GM18951 (cell line): ENCODE measurements at regions not wholly inside any gene's neighbourhood (a gene's known extent, or its start where the extent isn't known, plus 50 kb on each side); places are given as distances from the start of the nearest gene placed in this dataset.
"Not testable (repeated sequence)": the region's sequence is repeated elsewhere in the genome, so short reads cannot be mapped to it uniquely, and the experiment has no call there.

Experiments
- POLR2A ChIP-seq: IDR thresholded peaks from 4 replicates; pipeline ENCODE4 v1.6.1; 2011; ENCODE audit warnings: mild to moderate bottlenecking; ENCODE audit not compliant: insufficient read length, insufficient read depth; ENCODE audit errors: extremely low read depth
- in situ Hi-C: fragments of 300-500 bp; cut with MboI; formaldehyde crosslinking; loops from one replicate; pipeline ENCODE4 v1.12.0; 2022; ENCODE audit warnings: low sequenced_read_pairs, mixed read lengths, inconsistent platforms; ENCODE audit not compliant: unreplicated experiment

DNA sequence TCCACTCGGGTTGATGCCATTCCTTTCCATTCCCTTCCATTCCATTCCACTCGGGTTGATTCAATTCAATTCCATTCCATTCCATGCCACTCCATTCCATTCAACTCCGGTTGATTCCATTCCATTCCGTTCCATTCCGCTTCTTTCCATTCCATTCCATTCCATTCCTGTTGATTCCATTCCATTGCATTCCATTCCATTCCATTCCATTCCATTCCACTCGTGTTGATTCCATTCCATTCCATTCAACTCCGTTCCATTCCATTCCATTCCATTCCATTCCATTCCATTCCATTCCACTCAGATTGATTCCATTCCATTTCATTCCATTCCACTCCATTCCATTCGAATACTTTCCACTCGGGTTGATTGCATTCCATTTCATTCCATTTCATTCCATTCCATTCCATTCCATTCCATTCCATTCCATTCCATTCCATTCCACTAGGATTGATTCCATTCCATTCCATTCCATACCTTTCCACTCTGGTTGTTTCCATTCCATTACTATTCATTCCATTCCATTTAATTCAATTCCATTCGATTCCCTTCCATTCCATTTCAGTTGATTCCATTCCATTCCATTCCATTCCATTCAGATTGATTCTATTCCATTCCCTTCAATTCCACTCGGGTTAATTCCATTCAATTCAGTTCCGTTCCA, 1141.8 kb downstream of the RPIA start:
- in situ Hi-C loops, result no loop called here
- TF ChIP-seq POLR2A, result no peak

- no peak for TF ChIP-seq POLR2A
- in situ Hi-C loops, result no loop called here
Measured at GRCh38 chr2:89833780-89834117, 1142.3 kb downstream of the RPIA start.

GRCh38 chr2:89834306-89834705, 1142.8 kb downstream of the RPIA start:
- in situ Hi-C loops, result no loop called here
- no peak for TF ChIP-seq POLR2A

DNA sequence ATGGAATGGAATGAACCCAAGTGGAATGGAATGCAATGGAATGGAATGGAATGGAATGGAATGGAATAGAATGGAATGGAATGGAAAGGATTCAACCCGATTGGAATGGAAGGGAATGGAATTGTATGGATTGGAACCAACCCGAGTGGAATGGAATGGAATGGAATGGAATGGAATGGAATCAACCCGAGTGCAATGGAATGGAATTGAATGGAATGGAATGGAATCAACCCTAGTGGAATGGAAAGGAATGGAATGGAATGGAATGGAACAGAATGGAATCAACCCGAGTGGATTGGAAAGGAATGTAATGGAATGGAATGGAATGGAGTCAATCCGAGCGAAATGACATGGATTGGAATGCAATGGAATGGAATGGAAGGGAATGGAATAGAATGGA, 1144.9 kb downstream of the RPIA start:
- in situ Hi-C loops, result not testable (repeated sequence)

GRCh38 chr2:89837962-89838625, 1146.6 kb downstream of the RPIA start:
- in situ Hi-C loops, result no loop called here
- TF ChIP-seq POLR2A, result no peak

- in situ Hi-C loops, result not testable (repeated sequence)
Measured at GRCh38 chr2:89840175-89840574, 1148.7 kb downstream of the RPIA start.

DNA sequence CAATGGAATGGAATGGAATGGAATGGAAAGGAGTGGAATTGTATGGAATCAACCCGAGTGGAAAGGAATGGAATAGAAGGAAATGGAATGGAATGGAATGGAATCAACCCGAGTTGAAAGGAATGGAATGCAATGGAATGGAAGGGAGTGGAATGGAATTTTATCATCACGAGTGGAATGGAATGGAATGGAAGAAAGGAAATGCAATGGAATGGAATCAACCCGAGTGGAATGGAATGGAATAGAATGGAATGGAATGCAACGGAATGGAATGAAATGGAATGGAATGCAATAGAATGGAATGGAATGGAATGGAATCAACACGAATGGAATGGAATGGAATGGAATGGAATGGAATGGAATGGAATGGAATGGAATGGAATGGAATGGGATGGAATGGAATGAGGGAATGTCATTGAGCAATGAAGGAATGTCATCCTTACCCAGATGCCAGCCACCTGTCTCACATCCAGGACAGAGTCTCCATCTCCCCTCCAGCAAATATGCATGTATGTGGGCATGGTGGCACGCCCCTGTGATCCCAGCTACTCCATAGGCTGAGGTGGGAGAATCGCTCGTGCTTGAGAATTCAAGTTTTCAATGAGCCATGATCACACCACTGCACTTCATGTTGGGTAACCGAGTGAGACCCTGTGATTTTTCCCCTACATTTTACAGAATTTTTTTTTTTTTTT, 1149.5 kb downstream of the RPIA start:
- in situ Hi-C loops, result not testable (repeated sequence)

- in situ Hi-C loops, result no loop called here
- TF ChIP-seq POLR2A, result no peak
Measured at GRCh38 chr2:89841476-89841840, 1150.0 kb downstream of the RPIA start.

DNA sequence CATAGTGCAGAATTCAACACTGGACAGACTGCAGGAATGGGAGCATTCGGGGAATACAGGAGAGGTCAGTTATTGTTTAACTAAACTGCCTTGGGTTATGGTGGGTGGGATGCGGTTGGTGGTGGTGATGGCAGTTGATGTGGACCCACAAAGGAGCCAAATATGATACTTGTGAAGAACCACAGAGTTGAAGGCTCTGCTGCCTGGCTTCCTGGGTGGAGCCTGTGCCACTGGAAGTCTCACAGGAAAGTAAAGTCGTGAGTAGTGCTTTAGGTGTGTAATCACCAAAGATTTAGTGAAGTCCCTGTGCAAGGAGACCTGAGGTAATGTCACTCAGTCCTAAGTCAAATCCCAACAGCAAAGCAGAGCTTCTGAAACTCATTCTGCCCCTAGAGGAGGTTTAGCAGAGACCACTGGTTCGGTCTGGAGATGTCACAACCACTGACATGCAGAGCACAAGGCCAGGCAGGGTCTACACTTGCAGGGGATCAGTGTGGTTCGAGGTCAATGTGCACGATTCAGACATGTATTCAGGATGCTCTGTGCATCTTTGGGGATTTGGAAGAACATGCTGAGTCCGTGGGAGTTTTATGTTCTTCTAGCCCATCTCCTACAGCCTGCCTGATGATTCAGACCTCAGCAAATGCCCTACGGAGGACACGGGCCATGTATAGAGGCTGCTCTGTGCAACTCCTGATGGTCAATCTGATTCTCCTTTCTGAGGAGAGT, 1150.9 kb downstream of the RPIA start:
- no peak for TF ChIP-seq POLR2A
- in situ Hi-C loops, result no loop called here

GRCh38 chr2:89844221-89844943, 1152.9 kb downstream of the RPIA start:
- in situ Hi-C loops, result no loop called here
- TF ChIP-seq POLR2A, result no peak

- in situ Hi-C loops, result loop anchor here (5.0 kb wide), 1 partner anchor 518 kb away; no protein-coding TSS in a partner anchor
- no peak for TF ChIP-seq POLR2A
Measured at GRCh38 chr2:89845532-89845931, 1154.1 kb downstream of the RPIA start.

DNA sequence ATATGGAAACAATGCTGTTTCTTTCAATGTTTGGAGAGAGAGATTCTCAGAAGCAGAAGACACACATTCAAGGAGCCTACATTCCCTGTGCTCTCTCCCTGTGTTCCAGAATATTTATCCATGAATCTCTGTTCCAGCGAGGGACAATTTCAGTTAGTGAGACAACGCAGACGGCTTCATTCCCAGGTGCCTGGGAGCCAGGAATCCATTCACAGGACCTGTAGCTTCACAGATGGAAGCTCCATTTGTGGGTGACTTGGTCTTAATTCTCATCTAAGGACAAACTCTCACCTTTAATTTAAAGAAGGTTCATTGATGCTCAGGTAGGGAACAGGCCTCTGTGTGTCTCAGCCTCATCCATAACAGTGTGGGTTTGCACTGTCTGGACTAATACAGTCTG, 1156.6 kb downstream of the RPIA start:
- in situ Hi-C loops, result loop anchor here (5.0 kb wide), 1 partner anchor 521 kb away; no protein-coding TSS in a partner anchor
- no peak for TF ChIP-seq POLR2A

- in situ Hi-C loops, result loop anchor here (5.0 kb wide), 1 partner anchor 522 kb away; no protein-coding TSS in a partner anchor
- no peak for TF ChIP-seq POLR2A
Measured at GRCh38 chr2:89848763-89849368, 1157.4 kb downstream of the RPIA start.
